ENCODE measurements at regions not wholly inside any gene's neighbourhood (a gene's known extent, or its start where the extent isn't known, plus 50 kb on each side); places are given as distances from the start of the nearest gene placed in this dataset.

GRCh38 chr20:52086878-52087277, 104.7 kb downstream of the ZFP64 start:
- TF ChIP-seq CTCF (conservative IDR thresholded peaks at IDR 0.05; ENCODE audit: low read length) (no peak), EZH2phosphoT487 (IDR thresholded peaks at IDR 0.05; ENCODE audit: borderline replicate concordance) (no peak)
